Nephron progenitor cell (in vitro differentiated cells): ENCODE measurements at regions not wholly inside any gene's neighbourhood (a gene's known extent, or its start where the extent isn't known, plus 50 kb on each side); places are given as distances from the start of the nearest gene placed in this dataset.

Experiments
- DNase-seq: peaks from one replicate; pipeline ENCODE4 v3.0.0; 2021
- H3K27ac Mint-ChIP-seq: 2 replicates; pipeline ENCODE4 v1.8.0; 2021; ENCODE audit warnings: mild to moderate bottlenecking, moderate library complexity, mixed read lengths
- H3K27me3 Mint-ChIP-seq: 2 replicates; pipeline ENCODE4 v1.8.0; 2021; ENCODE audit warnings: mild to moderate bottlenecking, low read depth, mixed read lengths; ENCODE audit not compliant: poor library complexity
- H3K36me3 Mint-ChIP-seq: 2 replicates; pipeline ENCODE4 v1.8.0; 2021; ENCODE audit warnings: low read depth, mixed read lengths
- H3K4me1 Mint-ChIP-seq: 2 replicates; pipeline ENCODE4 v1.8.0; 2021; ENCODE audit warnings: mixed read lengths
- H3K4me3 Mint-ChIP-seq: 2 replicates; pipeline ENCODE4 v1.8.0; 2021; ENCODE audit warnings: mild to moderate bottlenecking, moderate library complexity, mixed read lengths
- H3K9me3 Mint-ChIP-seq: 2 replicates; pipeline ENCODE4 v1.8.0; 2021; ENCODE audit warnings: mild to moderate bottlenecking, moderate library complexity, mixed read lengths
- TF ChIP-seq, protein P1 (sequence below): fragments of 200-600 bp; sonication (generic); IDR thresholded peaks from 2 replicates; pipeline ENCODE4 v1.5.0; 2021; ENCODE audit warnings: antibody characterized with exemption

GRCh38 chr4:43251841-43252240, 359.3 kb downstream of the GRXCR1 start:
- DNase-seq, result no peak
- H3K27ac Mint-ChIP-seq, result no peak overlapping the region
- H3K9me3 Mint-ChIP-seq, result no peaks in the 10 kb centered on the region
- H3K4me3 Mint-ChIP-seq, result no peak overlapping the region
- H3K27me3 Mint-ChIP-seq, result no peaks in the 10 kb centered on the region
- H3K36me3 Mint-ChIP-seq, result no peaks in the 10 kb centered on the region
- no peaks in the 10 kb centered on the region for H3K4me1 Mint-ChIP-seq
- TF ChIP-seq, protein P1, sequence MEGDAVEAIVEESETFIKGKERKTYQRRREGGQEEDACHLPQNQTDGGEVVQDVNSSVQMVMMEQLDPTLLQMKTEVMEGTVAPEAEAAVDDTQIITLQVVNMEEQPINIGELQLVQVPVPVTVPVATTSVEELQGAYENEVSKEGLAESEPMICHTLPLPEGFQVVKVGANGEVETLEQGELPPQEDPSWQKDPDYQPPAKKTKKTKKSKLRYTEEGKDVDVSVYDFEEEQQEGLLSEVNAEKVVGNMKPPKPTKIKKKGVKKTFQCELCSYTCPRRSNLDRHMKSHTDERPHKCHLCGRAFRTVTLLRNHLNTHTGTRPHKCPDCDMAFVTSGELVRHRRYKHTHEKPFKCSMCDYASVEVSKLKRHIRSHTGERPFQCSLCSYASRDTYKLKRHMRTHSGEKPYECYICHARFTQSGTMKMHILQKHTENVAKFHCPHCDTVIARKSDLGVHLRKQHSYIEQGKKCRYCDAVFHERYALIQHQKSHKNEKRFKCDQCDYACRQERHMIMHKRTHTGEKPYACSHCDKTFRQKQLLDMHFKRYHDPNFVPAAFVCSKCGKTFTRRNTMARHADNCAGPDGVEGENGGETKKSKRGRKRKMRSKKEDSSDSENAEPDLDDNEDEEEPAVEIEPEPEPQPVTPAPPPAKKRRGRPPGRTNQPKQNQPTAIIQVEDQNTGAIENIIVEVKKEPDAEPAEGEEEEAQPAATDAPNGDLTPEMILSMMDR, result no peak

GRCh38 chr4:43253541-43253940, 361.0 kb downstream of the GRXCR1 start:
- H3K4me1 Mint-ChIP-seq, result no peaks in the 10 kb centered on the region
- no peaks in the 10 kb centered on the region for H3K27me3 Mint-ChIP-seq
- no peaks in the 10 kb centered on the region for H3K9me3 Mint-ChIP-seq
- H3K36me3 Mint-ChIP-seq, result no peaks in the 10 kb centered on the region
- TF ChIP-seq, protein P1, result no peak
- H3K4me3 Mint-ChIP-seq, result no peak overlapping the region
- no peak for DNase-seq
- no peak overlapping the region for H3K27ac Mint-ChIP-seq

DNA sequence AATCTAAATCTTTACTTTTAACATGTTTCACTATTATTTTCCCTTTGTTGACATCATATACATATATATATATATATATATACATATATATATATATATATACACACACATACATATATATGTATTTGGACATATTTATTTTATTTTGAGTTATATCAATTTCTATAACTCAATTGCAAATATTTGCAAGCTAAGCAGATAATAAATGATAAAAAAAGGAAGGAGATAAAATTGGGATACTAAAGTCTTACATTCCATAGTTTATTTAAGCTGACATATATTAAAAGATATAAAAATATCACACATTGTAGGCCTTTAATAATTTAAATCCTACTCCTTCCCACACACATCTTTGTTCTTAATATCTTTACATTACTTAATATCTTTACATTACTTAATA, 372.2 kb downstream of the GRXCR1 start:
- peaks cover 3% of the 10 kb centered on the region for H3K9me3 Mint-ChIP-seq
- DNase-seq, result no peak
- H3K27ac Mint-ChIP-seq, result no peak overlapping the region
- no peaks in the 10 kb centered on the region for H3K27me3 Mint-ChIP-seq
- no peaks in the 10 kb centered on the region for H3K4me1 Mint-ChIP-seq
- H3K36me3 Mint-ChIP-seq, result no peaks in the 10 kb centered on the region
- H3K4me3 Mint-ChIP-seq, result no peak overlapping the region
- TF ChIP-seq, protein P1, result no peak

DNA sequence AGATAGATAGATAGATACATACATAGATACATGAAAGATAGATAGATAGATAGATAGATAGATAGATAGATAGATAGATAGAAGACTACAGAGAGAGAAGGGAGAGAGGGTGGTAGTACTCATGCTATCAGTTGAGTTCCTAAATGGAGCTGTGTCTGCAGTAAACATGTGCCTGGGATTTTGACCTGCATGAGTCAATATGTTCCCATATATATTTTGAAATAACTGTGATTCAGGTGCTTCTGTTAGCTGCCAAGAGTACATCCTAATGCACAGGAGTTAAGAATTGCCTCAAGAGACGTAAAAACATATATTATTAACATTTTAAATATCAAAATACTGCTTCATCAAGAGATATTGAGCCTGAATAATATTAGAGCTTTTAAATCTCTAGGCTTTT, 379.4 kb downstream of the GRXCR1 start:
- H3K9me3 Mint-ChIP-seq, result no peaks in the 10 kb centered on the region
- H3K4me3 Mint-ChIP-seq, result no peak overlapping the region
- H3K27ac Mint-ChIP-seq, result no peak overlapping the region
- TF ChIP-seq, protein P1, result no peak
- H3K27me3 Mint-ChIP-seq, result peaks cover 4% of the 10 kb centered on the region
- no peaks in the 10 kb centered on the region for H3K4me1 Mint-ChIP-seq
- no peaks in the 10 kb centered on the region for H3K36me3 Mint-ChIP-seq
- no peak for DNase-seq

DNA sequence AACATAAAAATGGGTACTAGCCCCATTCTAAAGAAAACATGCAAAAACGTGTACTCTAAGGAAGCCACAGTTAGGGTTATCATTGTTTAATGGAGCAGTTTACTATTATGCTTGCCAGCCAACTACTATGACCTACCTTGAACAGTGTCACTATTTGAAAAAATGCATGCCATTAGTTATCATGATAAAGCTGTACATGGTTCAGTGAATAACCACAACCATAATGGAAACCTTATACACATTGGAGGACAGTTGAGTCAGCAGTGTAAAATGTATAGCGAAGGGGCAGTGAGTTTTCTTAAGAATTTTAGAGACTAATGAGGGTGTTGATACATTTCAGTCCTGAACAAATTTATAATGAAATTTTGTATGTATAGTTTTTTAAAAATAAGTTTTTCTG, 381.9 kb downstream of the GRXCR1 start:
- Mint-ChIP-seq H3K27ac (no peak overlapping the region), H3K4me3 (no peak overlapping the region), H3K4me1 (no peaks in the 10 kb centered on the region), H3K27me3 (peaks cover 4% of the 10 kb centered on the region), H3K36me3 (no peaks in the 10 kb centered on the region), H3K9me3 (no peaks in the 10 kb centered on the region)
- TF ChIP-seq, protein P1, result no peak
- no peak for DNase-seq

- no peak for DNase-seq
- Mint-ChIP-seq H3K9me3 (no peaks in the 10 kb centered on the region), H3K4me1 (no peaks in the 10 kb centered on the region), H3K36me3 (no peaks in the 10 kb centered on the region), H3K27ac (no peak overlapping the region), H3K4me3 (no peak overlapping the region), H3K27me3 (peaks cover 4% of the 10 kb centered on the region)
- TF ChIP-seq, protein P1, result no peak
Measured at GRCh38 chr4:43275779-43276178, 383.3 kb downstream of the GRXCR1 start.
